Erythroblast (primary cell): ENCODE measurements at regions not wholly inside any gene's neighbourhood (a gene's known extent, or its start where the extent isn't known, plus 50 kb on each side); places are given as distances from the start of the nearest gene placed in this dataset.

Experiments used
- GATA1 ChIP-seq: IDR thresholded peaks from 2 replicates; pipeline ENCODE4 v1.6.1; 2011; ENCODE audit warnings: low read depth, mild to moderate bottlenecking, control low read depth, low read length, moderate library complexity
- POLR2A ChIP-seq: IDR thresholded peaks from 2 replicates; pipeline ENCODE4 v1.6.1; 2011; ENCODE audit warnings: mild to moderate bottlenecking, low read length

DNA sequence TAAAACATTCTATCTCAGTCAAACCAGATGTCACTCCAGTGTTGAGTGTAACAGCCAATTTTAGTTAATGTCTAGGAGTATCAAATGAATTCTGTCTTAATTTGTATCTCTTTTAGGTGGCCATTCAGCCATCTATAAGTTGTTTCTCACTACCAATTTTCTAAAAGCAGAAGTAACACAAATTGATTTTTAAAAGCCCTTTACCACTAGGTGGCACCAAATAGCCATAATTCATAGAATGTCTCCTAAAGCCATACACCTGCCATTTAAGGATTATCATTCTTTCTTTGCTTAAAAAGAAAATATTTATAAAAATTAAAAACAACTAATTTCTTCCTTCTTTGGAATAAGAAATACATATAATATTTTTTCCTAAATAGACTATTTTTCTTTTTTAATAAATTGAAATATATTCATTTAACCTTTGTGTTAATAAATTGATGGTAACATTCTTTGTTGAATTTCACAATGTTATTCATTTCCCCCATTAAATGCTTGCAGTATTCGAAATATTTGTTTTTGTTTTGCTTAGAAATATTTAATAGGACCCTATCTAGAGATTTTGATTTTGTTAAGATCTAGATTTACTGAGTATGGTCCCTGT, 107.8 kb upstream of the PPP1R3A start:
- no peak for TF ChIP-seq POLR2A
- no peak for TF ChIP-seq GATA1
